SK-N-MC (cell line): ENCODE measurements at regions not wholly inside any gene's neighbourhood (a gene's known extent, or its start where the extent isn't known, plus 50 kb on each side); places are given as distances from the start of the nearest gene placed in this dataset.

Source experiments
- DNase-seq: peaks from one replicate; pipeline ENCODE4 v3.0.0-alpha.2; 2011; ENCODE audit warnings: low read depth, low spot score
- H3K27ac ChIP-seq: fragments of 200-600 bp; sonication (generic); 2 replicates; pipeline ENCODE4 v1.5.1; 2016; ENCODE audit warnings: mixed run types
- H3K36me3 ChIP-seq: fragments of 200-600 bp; sonication (generic); 2 replicates; pipeline ENCODE4 v1.6.1; 2017; ENCODE audit warnings: antibody characterized with exemption, low read length, mixed read lengths; ENCODE audit not compliant: insufficient read depth
- H3K4me3 ChIP-seq: fragments of 200-600 bp; sonication (generic); 2 replicates; pipeline ENCODE4 v1.5.1; 2016
- H3K9ac ChIP-seq: fragments of 200-600 bp; sonication (generic); 2 replicates; pipeline ENCODE4 v1.8.0; 2017; ENCODE audit warnings: mixed run types, mixed read lengths; ENCODE audit not compliant: insufficient read length
- H3K9me3 ChIP-seq: fragments of 200-600 bp; sonication (generic); 2 replicates; pipeline ENCODE4 v1.6.1; 2017; ENCODE audit warnings: low read depth, mild to moderate bottlenecking, antibody characterized with exemption, low read length, moderate library complexity, mixed read lengths
- EZH2 ChIP-seq: fragments of 200-600 bp; sonication (generic); IDR thresholded peaks from one replicate; pipeline ENCODE4 v1.6.1; 2017; ENCODE audit warnings: antibody characterized with exemption
- FOXP2 ChIP-seq: optimal IDR thresholded peaks from 2 replicates; pipeline ENCODE3; 2011; ENCODE audit warnings: mild to moderate bottlenecking, moderate library complexity; ENCODE audit not compliant: insufficient read depth; ENCODE audit errors: extremely low read length, control extremely low read depth
- POLR2AphosphoS5 ChIP-seq: IDR thresholded peaks from 2 replicates; pipeline ENCODE4 v1.6.1; 2012; ENCODE audit warnings: mild to moderate bottlenecking, low read depth, low read length, borderline replicate concordance

GRCh38 chr6:154605882-154606370, 95.4 kb upstream of the CNKSR3 start:
- H3K36me3 ChIP-seq, result no peaks in the 10 kb centered on the region
- H3K9me3 ChIP-seq, result no peaks in the 10 kb centered on the region
- DNase-seq, result no peak
- TF ChIP-seq POLR2AphosphoS5 (no peak), FOXP2 (no peak), EZH2 (no peak)
- no peak overlapping the region for H3K4me3 ChIP-seq
- H3K27ac ChIP-seq, result no peak overlapping the region
- no peak overlapping the region for H3K9ac ChIP-seq

- no peak for DNase-seq
- no peak for TF ChIP-seq EZH2
- TF ChIP-seq FOXP2, result no peak
- TF ChIP-seq POLR2AphosphoS5, result no peak
- no peak overlapping the region for H3K27ac ChIP-seq
- H3K4me3 ChIP-seq, result no peak overlapping the region
- H3K36me3 ChIP-seq, result no peaks in the 10 kb centered on the region
- no peaks in the 10 kb centered on the region for H3K9me3 ChIP-seq
- no peak overlapping the region for H3K9ac ChIP-seq
These were observed 96.0 kb upstream of the CNKSR3 start for GRCh38 chr6:154606457-154606856.

GRCh38 chr6:154606860-154607259, 96.4 kb upstream of the CNKSR3 start:
- H3K36me3 ChIP-seq, result no peaks in the 10 kb centered on the region
- DNase-seq, result no peak
- H3K9me3 ChIP-seq, result no peaks in the 10 kb centered on the region
- H3K27ac ChIP-seq, result no peak overlapping the region
- H3K4me3 ChIP-seq, result no peak overlapping the region
- TF ChIP-seq FOXP2 (no peak), EZH2 (no peak), POLR2AphosphoS5 (no peak)
- no peak overlapping the region for H3K9ac ChIP-seq

- TF ChIP-seq EZH2, result no peak
- TF ChIP-seq POLR2AphosphoS5, result no peak
- TF ChIP-seq FOXP2, result no peak
- Histone ChIP-seq H3K27ac (no peak overlapping the region), H3K36me3 (no peaks in the 10 kb centered on the region), H3K4me3 (no peak overlapping the region), H3K9me3 (no peaks in the 10 kb centered on the region), H3K9ac (no peak overlapping the region)
- no peak for DNase-seq
These were observed 100.8 kb upstream of the CNKSR3 start for GRCh38 chr6:154611241-154611640.

DNA sequence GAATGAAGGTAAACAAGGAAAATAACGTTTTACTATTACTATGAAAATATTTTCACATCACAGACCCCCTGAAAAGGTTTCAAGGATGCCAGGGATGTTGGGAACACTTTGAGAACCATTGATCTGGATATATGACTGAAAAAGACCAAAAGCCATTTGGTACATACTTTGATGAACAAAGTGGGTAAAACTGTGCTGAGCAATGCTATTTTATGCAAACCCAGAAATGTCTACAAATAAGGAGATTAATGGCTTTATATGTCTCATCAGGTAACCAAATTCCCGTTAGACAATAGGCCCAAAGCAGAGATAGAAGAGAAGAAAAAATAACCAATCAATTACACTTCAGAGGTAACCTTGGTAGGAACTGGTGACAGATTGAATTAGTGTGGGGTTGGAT, 101.4 kb upstream of the CNKSR3 start:
- TF ChIP-seq FOXP2 (no peak), POLR2AphosphoS5 (no peak), EZH2 (no peak)
- Histone ChIP-seq H3K4me3 (no peak overlapping the region), H3K9ac (no peak overlapping the region), H3K27ac (no peak overlapping the region), H3K36me3 (no peaks in the 10 kb centered on the region), H3K9me3 (no peaks in the 10 kb centered on the region)
- no peak for DNase-seq

DNA sequence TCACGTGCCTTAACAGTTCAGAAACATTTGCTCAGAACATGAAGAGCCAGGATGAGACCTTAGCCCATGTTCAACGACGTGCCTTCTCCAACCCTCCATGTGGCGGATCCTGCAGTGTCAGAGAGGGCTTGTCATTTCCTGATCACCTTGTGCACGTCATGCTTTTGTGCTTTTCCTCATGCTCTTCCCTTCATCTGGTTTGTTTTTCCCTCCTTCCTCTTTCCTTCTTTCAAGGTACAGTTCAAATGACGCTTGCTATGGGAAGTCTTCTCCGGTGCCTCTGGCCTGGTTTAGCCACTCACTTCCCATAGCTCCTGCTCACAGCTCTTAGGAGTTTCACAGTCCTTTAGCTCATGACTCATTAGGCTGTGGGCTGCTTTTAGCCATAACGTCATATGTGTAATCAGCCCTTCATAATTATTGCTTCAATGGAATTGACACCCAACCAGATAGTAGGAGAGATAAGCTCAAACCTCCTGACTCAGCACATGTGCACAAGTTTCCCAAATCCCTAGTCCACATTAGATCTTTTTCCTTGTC, 102.7 kb upstream of the CNKSR3 start:
- H3K9ac ChIP-seq, result no peak overlapping the region
- no peak for DNase-seq
- H3K27ac ChIP-seq, result no peak overlapping the region
- no peak for TF ChIP-seq POLR2AphosphoS5
- no peak for TF ChIP-seq EZH2
- TF ChIP-seq FOXP2, result no peak
- H3K9me3 ChIP-seq, result no peaks in the 10 kb centered on the region
- no peaks in the 10 kb centered on the region for H3K36me3 ChIP-seq
- no peak overlapping the region for H3K4me3 ChIP-seq

DNA sequence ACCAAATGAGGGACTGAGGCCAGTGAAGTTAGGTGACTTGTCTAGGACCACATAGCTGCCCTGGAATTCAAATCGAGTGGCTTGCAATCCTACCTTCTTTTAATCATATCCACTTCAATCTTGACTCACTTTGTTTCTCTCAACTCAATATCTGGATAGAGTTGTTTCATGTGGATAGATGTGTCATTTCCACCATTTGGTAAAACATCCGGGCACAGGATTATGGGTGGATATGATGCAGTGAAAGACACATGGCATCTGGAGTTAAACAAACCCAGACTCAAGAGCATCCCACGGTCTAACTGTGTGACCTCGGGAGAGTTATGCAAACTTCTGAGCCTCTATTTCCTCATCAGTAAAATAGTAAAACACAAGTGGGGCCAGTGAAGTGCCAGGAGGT, 103.6 kb upstream of the CNKSR3 start:
- Histone ChIP-seq H3K9me3 (no peaks in the 10 kb centered on the region), H3K9ac (no peak overlapping the region), H3K36me3 (no peaks in the 10 kb centered on the region), H3K27ac (no peak overlapping the region), H3K4me3 (no peak overlapping the region)
- no peak for DNase-seq
- TF ChIP-seq EZH2, result no peak
- TF ChIP-seq POLR2AphosphoS5, result no peak
- no peak for TF ChIP-seq FOXP2

DNA sequence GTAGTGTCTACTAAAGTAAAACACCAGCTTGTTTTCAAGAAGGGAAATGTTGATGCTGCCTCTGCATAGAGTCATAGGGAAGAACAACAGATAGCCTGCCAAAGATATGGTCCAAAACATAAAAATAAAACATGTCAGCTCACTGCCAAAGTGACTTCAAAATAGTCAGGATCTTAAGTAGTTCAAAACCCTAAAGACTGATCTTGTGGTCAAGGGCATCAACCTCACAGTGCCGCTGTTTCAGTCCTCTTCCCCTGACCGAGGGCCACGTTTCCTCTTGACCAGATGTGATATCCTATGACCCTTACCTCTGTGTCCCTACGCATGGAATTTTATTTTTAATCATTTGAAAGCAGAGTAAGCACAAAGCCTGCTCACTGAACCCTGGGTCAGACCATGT, 104.2 kb upstream of the CNKSR3 start:
- Histone ChIP-seq H3K36me3 (no peaks in the 10 kb centered on the region), H3K9me3 (no peaks in the 10 kb centered on the region), H3K4me3 (no peak overlapping the region), H3K9ac (no peak overlapping the region), H3K27ac (no peak overlapping the region)
- DNase-seq, result no peak
- TF ChIP-seq POLR2AphosphoS5, result no peak
- no peak for TF ChIP-seq FOXP2
- no peak for TF ChIP-seq EZH2
